Left colon (tissue), 2 donors: ENCODE measurements at regions not wholly inside any gene's neighbourhood (a gene's known extent, or its start where the extent isn't known, plus 50 kb on each side); places are given as distances from the start of the nearest gene placed in this dataset.

Experiments
- ATAC-seq: fragments of 200-7000 bp; cut with Tn5 transposase; one replicate; pipeline ENCODE4 v1.9.1; 2020; ENCODE audit warnings: mild to moderate bottlenecking, moderate library complexity
- DNase-seq, 2 donors: peaks; one replicate each; pipeline ENCODE4 v3.0.0-alpha.2; 2020
- intact Hi-C, 2 donors: fragments of 100-400 bp; cut with DNase I in 1 of 2; cut with micrococcal nuclease in 1 of 2; formaldehyde crosslinking; loops; one replicate each; pipeline versions ENCODE4 v1.11.2 to v1.14.0; 2022; cut with DNase I, micrococcal nuclease
- donor health status: DM: no; HTN: no; CAD: no.
- donor health status: DM: yes; HTN: yes; CAD: no.

GRCh38 chr1:105997516-105997915 is 1059.0 kb upstream of the PRMT6 start:
- intact Hi-C loops: no loop called here
- DNase-seq (no peak), ATAC-seq (no peak)

- ATAC-seq (no peak), DNase-seq (no peak)
- intact Hi-C loops: no loop called here
Observed at GRCh38 chr1:106022312-106022902, 1034.1 kb upstream of the PRMT6 start.

- DNase-seq: no peak
- ATAC-seq: no peak
- intact Hi-C loops: no loop called here
Observed at GRCh38 chr1:106027871-106028270, 1028.6 kb upstream of the PRMT6 start.

GRCh38 chr1:106037526-106037925 is 1018.9 kb upstream of the PRMT6 start:
- intact Hi-C loops: no loop called here
- ATAC-seq (no peak), DNase-seq (no peak)

- DNase-seq (no peak), ATAC-seq (no peak)
- intact Hi-C loops: no loop called here
Observed at GRCh38 chr1:106038260-106038659, 1018.2 kb upstream of the PRMT6 start.

GRCh38 chr1:106043971-106044370 is 1012.5 kb upstream of the PRMT6 start:
- DNase-seq: no peak
- no peak for ATAC-seq
- intact Hi-C loops: no loop called here

- ATAC-seq: no peak
- intact Hi-C loops: no loop called here
- no peak for DNase-seq
Observed at GRCh38 chr1:106047210-106047609, 1009.3 kb upstream of the PRMT6 start.

GRCh38 chr1:106049595-106049994 is 1006.9 kb upstream of the PRMT6 start:
- intact Hi-C loops: no loop called here
- ATAC-seq (no peak), DNase-seq (no peak)

- ATAC-seq (no peak), DNase-seq (no peak)
- intact Hi-C loops: no loop called here
Observed at GRCh38 chr1:106055855-106056254, 1000.6 kb upstream of the PRMT6 start.

GRCh38 chr1:106061586-106062495 is 994.6 kb upstream of the PRMT6 start:
- no peak for ATAC-seq
- intact Hi-C loops: no loop called here

GRCh38 chr1:106063510-106063909 is 993.0 kb upstream of the PRMT6 start:
- no peak for DNase-seq
- intact Hi-C loops: no loop called here

More at GRCh38 chr1:106061586-106062495, 994.6 kb upstream of the PRMT6 start:
- no peak for DNase-seq

GRCh38 chr1:106072909-106073600 is 983.4 kb upstream of the PRMT6 start:
- intact Hi-C loops: no loop called here
- no peak for ATAC-seq
- DNase-seq: no peak

More at GRCh38 chr1:106063510-106063909, 993.0 kb upstream of the PRMT6 start:
- ATAC-seq: no peak

GRCh38 chr1:106080608-106081325 is 975.7 kb upstream of the PRMT6 start:
- intact Hi-C loops: no loop called here
- no peak for ATAC-seq
- no peak for DNase-seq

- no peak for ATAC-seq
- intact Hi-C loops: no loop called here
- DNase-seq: no peak
Observed at GRCh38 chr1:106111044-106111443, 945.4 kb upstream of the PRMT6 start.

GRCh38 chr1:106113851-106114250 is 942.6 kb upstream of the PRMT6 start:
- no peak for DNase-seq
- intact Hi-C loops: no loop called here
- ATAC-seq: no peak

- no peak for ATAC-seq
- intact Hi-C loops: no loop called here
- no peak for DNase-seq
Observed at GRCh38 chr1:106120789-106121188, 935.7 kb upstream of the PRMT6 start.

GRCh38 chr1:106121728-106122127 is 934.7 kb upstream of the PRMT6 start:
- intact Hi-C loops: no loop called here
- DNase-seq: no peak
- ATAC-seq: no peak

GRCh38 chr1:106134561-106134960 is 921.9 kb upstream of the PRMT6 start:
- intact Hi-C loops: no loop called here
- ATAC-seq: no peak
- no peak for DNase-seq

- DNase-seq (no peak), ATAC-seq (no peak)
- intact Hi-C loops: no loop called here
Observed at GRCh38 chr1:106173101-106173500, 883.4 kb upstream of the PRMT6 start.
